HepG2 (cell line): ENCODE measurements at regions not wholly inside any gene's neighbourhood (a gene's known extent, or its start where the extent isn't known, plus 50 kb on each side); places are given as distances from the start of the nearest gene placed in this dataset.

Experiments
- ATAC-seq: fragments of 200-7000 bp; cut with Tn5 transposase; 3 replicates; pipeline ENCODE4 v1.9.1; 2020; ENCODE audit warnings: mild to moderate bottlenecking, moderate library complexity
- BruUV-seq: library from RNA; stranded (reverse); fragments of 400-500 nt; replicated peaks from 2 replicates; lab custom pipeline; 2021; lab: Mats Ljungman, UMichigan
- CTCF ChIA-PET: fragments of 300-600 bp; formaldehyde crosslinking; extraction: SDS; loops from one replicate; lab custom pipeline; 2021; ENCODE audit warnings: low total read pairs, inconsistent platforms, low intra/inter-chr PET ratio; lab: Yijun Ruan, JAX
- POLR2A ChIA-PET: fragments of 350-600 bp; sonication (Branson Sonifier 250); formaldehyde crosslinking; loops from one replicate; lab custom pipeline; 2020; ENCODE audit warnings: antibody characterized with exemption, inconsistent platforms; lab: Yijun Ruan, JAX
- DNase-seq: peaks from one replicate; pipeline ENCODE4 v3.0.0-alpha.2; 2015; ENCODE audit warnings: low spot score
- FAIRE-seq: peaks from 3 replicates; lab custom pipeline; 2011; peaks lifted over from hg19 to GRCh38; lab: Jason Lieb, UNC
- H2AFZ ChIP-seq: one replicate; pipeline ENCODE4 v1.6.1; 2011; ENCODE audit warnings: low read length, inconsistent platforms
- H3K27ac ChIP-seq: fragments of 300-600 bp; 3 replicates; pipeline ENCODE4 v1.8.0; 2011; ENCODE audit warnings: mixed run types, mild to moderate bottlenecking, mixed read lengths, low read length, inconsistent platforms; ENCODE audit not compliant: insufficient read depth; ENCODE audit errors: extremely low read length
- H3K27me3 ChIP-seq, 2 experiments: fragments of 200-600 bp in 1 of 2; 2 replicates in 1 of 2; 3 replicates in 1 of 2; pipeline versions ENCODE4 v1.6.0 to v1.8.0; 2011; ENCODE audit warnings: low read length in 2 of 2, mild to moderate bottlenecking in 2 of 2, moderate library complexity in 2 of 2, inconsistent platforms in 1 of 2; ENCODE audit not compliant: insufficient read depth in 2 of 2, control insufficient read depth in 1 of 2
- H3K36me3 ChIP-seq, 2 experiments: fragments of 200-600 bp in 1 of 2; replicated peaks in 1 of 2; 2 replicates in 1 of 2; 3 replicates in 1 of 2; pipeline versions ENCODE4 v1.5.1 to v1.8.0; 2011; ENCODE audit warnings: low read length in 2 of 2, inconsistent platforms in 1 of 2; ENCODE audit not compliant: insufficient read depth in 2 of 2, control insufficient read depth in 1 of 2
- H3K4me1 ChIP-seq: 2 replicates; pipeline ENCODE4 v1.5.1; 2012; ENCODE audit warnings: low read length, inconsistent platforms; ENCODE audit not compliant: insufficient read depth
- H3K4me2 ChIP-seq: 2 replicates; pipeline ENCODE4 v1.6.0; 2011; ENCODE audit warnings: low read depth, low read length, inconsistent platforms
- H3K4me3 ChIP-seq, 3 experiments: fragments of 200-600 bp in 1 of 3; sonication (generic), shearing (Covaris generic) in 1 of 3; replicated peaks in 1 of 3; 2 replicates each; pipeline ENCODE4 v1.5.1; 2011 to 2016; ENCODE audit warnings: low read length in 3 of 3, inconsistent platforms in 2 of 3, low read depth in 2 of 3, mild to moderate bottlenecking in 2 of 3, control low read depth in 1 of 3, mixed read lengths in 1 of 3; ENCODE audit not compliant: insufficient read depth in 1 of 3
- H3K79me2 ChIP-seq: one replicate; pipeline ENCODE4 v1.6.1; 2011; ENCODE audit warnings: low read length, inconsistent platforms; ENCODE audit not compliant: insufficient read depth
- H3K9ac ChIP-seq: 2 replicates; pipeline ENCODE4 v1.6.0; 2011; ENCODE audit warnings: mild to moderate bottlenecking, low read depth, low read length, inconsistent platforms; ENCODE audit not compliant: insufficient read depth
- H3K9me3 ChIP-seq: 2 replicates; pipeline ENCODE4 v1.5.1; 2012; ENCODE audit warnings: mild to moderate bottlenecking, low read length
- H4K20me1 ChIP-seq: 2 replicates; pipeline ENCODE4 v1.6.0; 2011; ENCODE audit warnings: inconsistent platforms, mild to moderate bottlenecking, low read length, moderate library complexity; ENCODE audit not compliant: insufficient read depth
- AKAP8 ChIP-seq: sonication (generic); formaldehyde crosslinking; IDR thresholded peaks from 2 replicates; pipeline ENCODE4 v1.5.1; 2020; ENCODE audit warnings: mild to moderate bottlenecking, missing genetic modification reagents
- ATF5 ChIP-seq: sonication (generic); formaldehyde crosslinking; IDR thresholded peaks from 2 replicates; pipeline ENCODE4 v1.4.0; 2020; ENCODE audit warnings: mild to moderate bottlenecking, low read depth, missing genetic modification reagents
- BORCS8-MEF2B ChIP-seq: sonication (generic); formaldehyde crosslinking; IDR thresholded peaks from 2 replicates; pipeline ENCODE4 v1.8.0; 2022; ENCODE audit warnings: mild to moderate bottlenecking, missing genetic modification reagents
- BRF2 ChIP-seq: sonication (generic); formaldehyde crosslinking; IDR thresholded peaks from 2 replicates; pipeline ENCODE4 v1.8.1; 2022; ENCODE audit warnings: mild to moderate bottlenecking, missing genetic modification reagents
- KLF6 ChIP-seq: IDR thresholded peaks from 2 replicates; pipeline ENCODE4 v1.8.0; 2016; ENCODE audit warnings: missing biosample characterization, missing genetic modification reagents
- MXD4 ChIP-seq: IDR thresholded peaks from 2 replicates; pipeline ENCODE4 v1.6.1; 2016; ENCODE audit warnings: mild to moderate bottlenecking, missing biosample characterization, missing genetic modification reagents
- RFXANK ChIP-seq: IDR thresholded peaks from 2 replicates; pipeline ENCODE4 v1.6.1; 2016
- RFXAP ChIP-seq: sonication (generic); formaldehyde crosslinking; IDR thresholded peaks from 2 replicates; pipeline ENCODE4 v1.4.0; 2020; ENCODE audit warnings: missing genetic modification reagents, borderline replicate concordance
- TCF7L2 ChIP-seq: IDR thresholded peaks from 2 replicates; pipeline ENCODE4 v1.6.1; 2011; ENCODE audit warnings: mild to moderate bottlenecking, low read depth, low read length, moderate library complexity
- ZKSCAN8 ChIP-seq: IDR thresholded peaks from 2 replicates; pipeline ENCODE4 v1.6.1; 2016; ENCODE audit warnings: borderline replicate concordance, missing genetic modification reagents, missing compliant biosample characterization
- ZNF207 ChIP-seq: fragments of 450-650 bp; IDR thresholded peaks from 2 replicates; pipeline ENCODE4 v1.6.1; 2016; ENCODE audit warnings: antibody characterized with exemption, borderline replicate concordance
- ZNF430 ChIP-seq: sonication (generic); formaldehyde crosslinking; IDR thresholded peaks from 2 replicates; pipeline ENCODE4 v1.9.0; 2021; ENCODE audit warnings: mild to moderate bottlenecking, missing genetic modification reagents
- ZNF484 ChIP-seq: sonication (generic); formaldehyde crosslinking; IDR thresholded peaks from 2 replicates; pipeline ENCODE4 v1.5.1; 2020; ENCODE audit warnings: mild to moderate bottlenecking, low read depth, missing genetic modification reagents, borderline replicate concordance
- ZNF556 ChIP-seq: sonication (generic); formaldehyde crosslinking; IDR thresholded peaks from 2 replicates; pipeline ENCODE4 v1.4.0; 2020; ENCODE audit warnings: mild to moderate bottlenecking, missing genetic modification reagents, borderline replicate concordance
- ZNF557 ChIP-seq: sonication (generic); formaldehyde crosslinking; IDR thresholded peaks from 2 replicates; pipeline ENCODE4 v1.4.0; 2020; ENCODE audit warnings: missing genetic modification reagents
- ZNF570 ChIP-seq: sonication (generic); formaldehyde crosslinking; IDR thresholded peaks from 2 replicates; pipeline ENCODE4 v1.4.0; 2020; ENCODE audit warnings: mild to moderate bottlenecking, missing genetic modification reagents, borderline replicate concordance
- ZNF598 ChIP-seq: sonication (generic); formaldehyde crosslinking; IDR thresholded peaks from 2 replicates; pipeline ENCODE4 v1.5.1; 2020; ENCODE audit warnings: mild to moderate bottlenecking, missing genetic modification reagents, borderline replicate concordance
- ZNF761 ChIP-seq: sonication (generic); formaldehyde crosslinking; conservative IDR thresholded peaks from 2 replicates; pipeline ENCODE4 v1.4.0; 2020; ENCODE audit warnings: mild to moderate bottlenecking, missing genetic modification reagents
- ZNF841 ChIP-seq: sonication (generic); formaldehyde crosslinking; IDR thresholded peaks from 2 replicates; pipeline ENCODE4 v1.8.1; 2023; ENCODE audit warnings: missing genetic modification reagents, borderline replicate concordance
- WGBS: methylation state at CpG from one replicate; pipeline ENCODE4 v1.1.6; 2017; ENCODE audit warnings: low lambda C conversion rate; 5-methylcytosine and 5-hydroxymethylcytosine counted together
- in situ Hi-C: cut with HindIII; loops from 2 replicates; pipeline ENCODE4 v1.10.0; 2017; ENCODE audit warnings: low pct_unique_long_range_greater_than_20kb; ENCODE audit not compliant: extremely low pct_ligation_motif_present
- intact Hi-C: fragments of 100-400 bp; cut with micrococcal nuclease; formaldehyde crosslinking; loops from one replicate; pipeline ENCODE4 v1.10.0; 2022; ENCODE audit not compliant: unreplicated experiment

- H3K9me3 ChIP-seq = no peaks in the 10 kb centered on the region
- H3K9ac ChIP-seq = no peak overlapping the region
- intact Hi-C loops = no loop called here
- no TSS peak for BruUV-seq
- H3K27ac ChIP-seq = no peak overlapping the region
- TF ChIP-seq BORCS8-MEF2B (CRISPR knock-in tag) (no peak), ZNF556 (CRISPR knock-in tag) (no peak), ZNF557 (no peak), BRF2 (CRISPR knock-in tag) (no peak), ZNF570 (CRISPR knock-in tag) (no peak), ZKSCAN8 (CRISPR knock-in tag) (no peak), ZNF484 (no peak), ZNF761 (CRISPR knock-in tag) (no peak), RFXAP (CRISPR knock-in tag) (no peak)
- TF ChIP-seq, all 625 proteins: peak for 0
- Histone ChIP-seq H4K20me1 (no peaks in the 10 kb centered on the region), H3K4me1 (no peaks in the 10 kb centered on the region), H3K79me2 (no peaks in the 10 kb centered on the region), H3K4me3 (no peak overlapping the region), H3K27me3 (peaks cover 0 to 25% of the 10 kb centered on the region in 2 experiments; a peak in 3 of 5 replicates), H2AFZ (no peak overlapping the region), H3K36me3 (no peaks in the 10 kb centered on the region), H3K4me2 (no peak overlapping the region)
- ChIA-PET CTCF (no interaction called here), POLR2A (no interaction called here)
- no peak for DNase-seq
- WGBS = 20% methylated on average over 6 of the region's 6 CpGs
- FAIRE-seq = no peak
- no peak for ATAC-seq
- in situ Hi-C loops = no loop called here
These were observed 480.8 kb downstream of the BCL11A start for GRCh38 chr2:60072609-60073008.

- in situ Hi-C loops = no loop called here
- Histone ChIP-seq H3K4me1 (no peaks in the 10 kb centered on the region), H2AFZ (no peak overlapping the region), H3K9me3 (no peaks in the 10 kb centered on the region), H3K27ac (no peak overlapping the region), H3K79me2 (no peaks in the 10 kb centered on the region), H3K36me3 (no peaks in the 10 kb centered on the region), H3K4me3 (no peak overlapping the region), H3K27me3 (peaks cover 0 to 26% of the 10 kb centered on the region in 2 experiments; a peak in 3 of 5 replicates), H3K9ac (no peak overlapping the region), H3K4me2 (no peak overlapping the region), H4K20me1 (no peaks in the 10 kb centered on the region)
- POLR2A ChIA-PET = no interaction called here
- no peak for DNase-seq
- intact Hi-C loops = no loop called here
- ATAC-seq = no peak
- no peak for FAIRE-seq
- 47% methylated on average over 6 of the region's 6 CpGs for WGBS
- no TSS peak for BruUV-seq
- CTCF ChIA-PET = no interaction called here
- TF ChIP-seq MXD4 (no peak), ZNF598 (no peak), TCF7L2 (no peak), ZNF841 (CRISPR knock-in tag) (no peak), ATF5 (no peak), RFXANK (no peak), AKAP8 (CRISPR knock-in tag) (no peak), ZNF430 (CRISPR knock-in tag) (no peak), ZNF207 (no peak), KLF6 (CRISPR knock-in tag) (no peak)
These were observed 482.0 kb downstream of the BCL11A start for GRCh38 chr2:60071490-60071831.
